DND-41 (cell line): ENCODE measurements at regions not wholly inside any gene's neighbourhood (a gene's known extent, or its start where the extent isn't known, plus 50 kb on each side); places are given as distances from the start of the nearest gene placed in this dataset.

Source experiments
- ATAC-seq: fragments of 200-7000 bp; cut with Tn5 transposase; 3 replicates; pipeline ENCODE4 v1.9.1; 2021; ENCODE audit warnings: low read depth; ENCODE audit not compliant: insufficient read depth
- DNase-seq: peaks from one replicate; pipeline ENCODE4 v3.0.0-alpha.2; 2020
- H2AFZ ChIP-seq: 2 replicates; pipeline ENCODE4 v1.6.0; 2012; ENCODE audit warnings: low read depth, low read length
- H3K27ac ChIP-seq: 2 replicates; pipeline ENCODE4 v1.5.1; 2012; ENCODE audit warnings: low read length, inconsistent platforms
- H3K27me3 ChIP-seq: fragments of 200-600 bp; sonication (generic); 2 replicates; pipeline ENCODE4 v1.6.0; 2012; ENCODE audit warnings: low read length, mild to moderate bottlenecking, inconsistent platforms; ENCODE audit not compliant: insufficient read depth, poor library complexity
- H3K36me3 ChIP-seq: 2 replicates; pipeline ENCODE4 v1.5.1; 2012; ENCODE audit warnings: low read length, inconsistent platforms; ENCODE audit not compliant: insufficient read depth
- H3K4me1 ChIP-seq: 2 replicates; pipeline ENCODE4 v1.5.1; 2012; ENCODE audit warnings: mild to moderate bottlenecking, low read length; ENCODE audit not compliant: insufficient read depth
- H3K4me2 ChIP-seq: 2 replicates; pipeline ENCODE4 v1.6.0; 2012; ENCODE audit warnings: mild to moderate bottlenecking, moderate library complexity, low read length, inconsistent platforms; ENCODE audit not compliant: insufficient read depth
- H3K4me3 ChIP-seq, 2 experiments: fragments of 200-600 bp in 1 of 2; shearing (Covaris generic) in 1 of 2; 2 replicates each; pipeline ENCODE4 v1.5.1; 2012 to 2016; ENCODE audit warnings: inconsistent platforms in 2 of 2, low read length in 2 of 2, mild to moderate bottlenecking in 2 of 2, low read depth in 1 of 2, moderate library complexity in 1 of 2
- H3K79me2 ChIP-seq: 2 replicates; pipeline ENCODE4 v1.6.0; 2012; ENCODE audit warnings: low read length, inconsistent platforms; ENCODE audit not compliant: insufficient read depth
- H3K9ac ChIP-seq: 2 replicates; pipeline ENCODE4 v1.6.0; 2012; ENCODE audit warnings: low read depth, mild to moderate bottlenecking, inconsistent platforms, low read length, moderate library complexity
- H3K9me3 ChIP-seq: 2 replicates; pipeline ENCODE4 v1.5.1; 2012; ENCODE audit warnings: low read length, moderate library complexity, mild to moderate bottlenecking, inconsistent platforms; ENCODE audit not compliant: insufficient read depth, severe bottlenecking
- H4K20me1 ChIP-seq: 2 replicates; pipeline ENCODE4 v1.6.0; 2012; ENCODE audit warnings: low read length; ENCODE audit not compliant: insufficient read depth
- EZH2 ChIP-seq: IDR thresholded peaks from 3 replicates; pipeline ENCODE4 v1.6.1; 2012; ENCODE audit warnings: borderline replicate concordance, low read depth, mild to moderate bottlenecking, moderate library complexity, low read length, inconsistent platforms; ENCODE audit not compliant: severe bottlenecking
- TF ChIP-seq, protein P1 (sequence below): IDR thresholded peaks from 2 replicates; pipeline ENCODE4 v1.5.1; 2012; ENCODE audit warnings: borderline replicate concordance, low read length, moderate library complexity, mild to moderate bottlenecking; ENCODE audit not compliant: poor library complexity, severe bottlenecking; ENCODE audit errors: extremely low read depth

DNA sequence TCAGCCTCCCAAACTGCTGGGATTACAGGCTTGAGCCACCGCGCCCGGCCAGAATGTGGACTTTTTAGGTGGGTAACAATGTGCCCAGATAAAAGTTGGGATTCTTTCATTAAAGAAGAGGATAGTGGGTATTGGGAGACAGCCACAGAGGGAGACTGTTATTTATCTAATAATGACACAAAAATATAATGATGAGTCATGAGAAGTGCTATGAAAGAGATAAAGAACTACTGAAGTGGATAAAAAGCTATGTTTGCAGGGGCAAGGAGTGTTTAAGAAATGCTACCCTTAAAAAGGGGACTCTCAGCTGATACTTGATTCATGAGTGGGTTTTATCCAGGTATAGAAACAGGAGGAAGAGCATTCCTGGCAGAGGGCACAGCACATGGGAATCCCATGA lies 143.6 kb upstream of the ERCC6L2 start:
- H3K4me2 ChIP-seq, result no peak overlapping the region
- H2AFZ ChIP-seq, result no peak overlapping the region
- DNase-seq (no peak), ATAC-seq (no peak)
- TF ChIP-seq EZH2, result no peak
- TF ChIP-seq, protein P1, sequence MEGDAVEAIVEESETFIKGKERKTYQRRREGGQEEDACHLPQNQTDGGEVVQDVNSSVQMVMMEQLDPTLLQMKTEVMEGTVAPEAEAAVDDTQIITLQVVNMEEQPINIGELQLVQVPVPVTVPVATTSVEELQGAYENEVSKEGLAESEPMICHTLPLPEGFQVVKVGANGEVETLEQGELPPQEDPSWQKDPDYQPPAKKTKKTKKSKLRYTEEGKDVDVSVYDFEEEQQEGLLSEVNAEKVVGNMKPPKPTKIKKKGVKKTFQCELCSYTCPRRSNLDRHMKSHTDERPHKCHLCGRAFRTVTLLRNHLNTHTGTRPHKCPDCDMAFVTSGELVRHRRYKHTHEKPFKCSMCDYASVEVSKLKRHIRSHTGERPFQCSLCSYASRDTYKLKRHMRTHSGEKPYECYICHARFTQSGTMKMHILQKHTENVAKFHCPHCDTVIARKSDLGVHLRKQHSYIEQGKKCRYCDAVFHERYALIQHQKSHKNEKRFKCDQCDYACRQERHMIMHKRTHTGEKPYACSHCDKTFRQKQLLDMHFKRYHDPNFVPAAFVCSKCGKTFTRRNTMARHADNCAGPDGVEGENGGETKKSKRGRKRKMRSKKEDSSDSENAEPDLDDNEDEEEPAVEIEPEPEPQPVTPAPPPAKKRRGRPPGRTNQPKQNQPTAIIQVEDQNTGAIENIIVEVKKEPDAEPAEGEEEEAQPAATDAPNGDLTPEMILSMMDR, result no peak
- H3K9me3 ChIP-seq, result peaks cover 6% of the 10 kb centered on the region
- no peak overlapping the region for H3K4me3 ChIP-seq
- H4K20me1 ChIP-seq, result no peaks in the 10 kb centered on the region
- H3K27ac ChIP-seq, result no peak overlapping the region
- peaks cover 6% of the 10 kb centered on the region for H3K27me3 ChIP-seq
- H3K4me1 ChIP-seq, result no peaks in the 10 kb centered on the region
- H3K9ac ChIP-seq, result no peak overlapping the region
- H3K36me3 ChIP-seq, result no peaks in the 10 kb centered on the region
- H3K79me2 ChIP-seq, result no peaks in the 10 kb centered on the region

DNA sequence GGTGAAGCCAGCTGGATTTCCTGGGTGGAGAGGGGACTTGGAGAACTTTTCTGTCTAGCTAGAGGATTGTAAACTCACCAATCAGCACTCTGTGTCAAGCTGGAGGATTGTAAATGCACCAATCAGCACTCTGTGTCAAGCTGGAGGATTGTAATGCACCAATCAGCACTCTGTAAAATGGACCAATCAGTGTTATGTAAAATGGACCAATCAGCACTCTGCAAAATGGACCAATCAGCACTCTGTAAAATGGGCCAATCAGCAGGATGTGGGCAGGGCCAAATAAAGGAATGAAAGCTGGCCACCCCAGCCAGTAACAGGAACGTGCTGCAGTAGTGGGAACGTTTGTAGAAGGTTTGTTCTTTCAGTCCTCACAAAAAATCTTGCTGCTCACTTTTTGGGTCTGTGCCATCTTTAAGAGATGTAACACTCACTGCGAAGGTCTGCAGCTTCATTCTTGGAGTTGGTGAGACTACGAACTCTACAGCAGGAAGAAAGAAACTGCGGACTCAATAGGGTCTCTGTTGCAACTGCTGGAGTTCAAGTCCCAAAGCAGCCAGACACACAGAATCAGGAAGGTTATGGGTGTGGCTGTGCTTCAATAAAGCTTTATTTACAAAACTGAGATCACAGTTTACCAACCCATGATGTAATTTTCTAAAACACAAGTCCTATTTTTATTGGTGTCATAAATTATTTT lies 145.7 kb upstream of the ERCC6L2 start:
- Histone ChIP-seq H3K9ac (no peak overlapping the region), H3K4me3 (no peak overlapping the region), H3K4me1 (peaks cover 5% of the 10 kb centered on the region), H3K4me2 (no peak overlapping the region), H3K79me2 (no peaks in the 10 kb centered on the region), H3K9me3 (peaks cover 20% of the 10 kb centered on the region), H3K27ac (no peak overlapping the region), H2AFZ (no peak overlapping the region), H3K36me3 (no peaks in the 10 kb centered on the region), H4K20me1 (no peaks in the 10 kb centered on the region), H3K27me3 (peaks cover 3% of the 10 kb centered on the region)
- TF ChIP-seq, protein P1, result no peak
- no peak for TF ChIP-seq EZH2
- DNase-seq, result no peak
- ATAC-seq, result no peak

DNA sequence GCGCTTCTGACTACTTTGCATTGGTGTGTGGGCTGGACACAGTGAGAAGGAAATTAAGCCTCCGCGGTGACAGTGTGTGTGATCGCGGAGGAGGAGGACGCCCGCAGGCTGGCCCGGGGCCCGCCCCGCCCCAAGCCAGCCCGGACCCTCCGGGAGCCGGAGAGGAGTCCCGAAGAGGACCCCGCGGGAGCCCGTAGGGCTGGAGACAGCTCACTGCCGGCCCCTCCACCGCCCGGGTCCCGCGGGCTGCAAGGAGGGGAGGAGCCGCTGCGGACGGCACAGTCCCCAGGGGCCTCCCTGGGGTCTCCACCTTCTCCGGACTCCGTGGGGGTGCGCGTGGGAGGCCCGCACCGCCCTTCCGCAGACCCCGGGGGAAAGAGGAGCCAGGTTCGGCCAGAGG lies 146.4 kb upstream of the ERCC6L2 start:
- Histone ChIP-seq H3K36me3 (no peaks in the 10 kb centered on the region), H4K20me1 (no peaks in the 10 kb centered on the region), H3K9ac (no peak overlapping the region), H3K4me3 (no peak overlapping the region), H3K4me1 (peaks cover 9% of the 10 kb centered on the region), H3K27me3 (peaks cover 3% of the 10 kb centered on the region), H3K79me2 (no peaks in the 10 kb centered on the region), H3K4me2 (no peak overlapping the region), H3K27ac (no peak overlapping the region), H3K9me3 (peaks cover 20% of the 10 kb centered on the region), H2AFZ (no peak overlapping the region)
- no peak for TF ChIP-seq EZH2
- TF ChIP-seq, protein P1, result no peak
- ATAC-seq (no peak), DNase-seq (no peak)
